HG03175 (cell line): ENCODE measurements at regions not wholly inside any gene's neighbourhood (a gene's known extent, or its start where the extent isn't known, plus 50 kb on each side); places are given as distances from the start of the nearest gene placed in this dataset.

Experiments
- ATAC-seq: cut with Tn5 transposase; IDR thresholded peaks from one replicate; pipeline ENCODE4 v1.9.1; 2021; ENCODE audit warnings: mild to moderate bottlenecking, moderate library complexity; ENCODE audit not compliant: unreplicated experiment

GRCh38 chr6:1514078-1514477 is 95.6 kb upstream of the FOXC1 start:
- no peak for ATAC-seq

DNA sequence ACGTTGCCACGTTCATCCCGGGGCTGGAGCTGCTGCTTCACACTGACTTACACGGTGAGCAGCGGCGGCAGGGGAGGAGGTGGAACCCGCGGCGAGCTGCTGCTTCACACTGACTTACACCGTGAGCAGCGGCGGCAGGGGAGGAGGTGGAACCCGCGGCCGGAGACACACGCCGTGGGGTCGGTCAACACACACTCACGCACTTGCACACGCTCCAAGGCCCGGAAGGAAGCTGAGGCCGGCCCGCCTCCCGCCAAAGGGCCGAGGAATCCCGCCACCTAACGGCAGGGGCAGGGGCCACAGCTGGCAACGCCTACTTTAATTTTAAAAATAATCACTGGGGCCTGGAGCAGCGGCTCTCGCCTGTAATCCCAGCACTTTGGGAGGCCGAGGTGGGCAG is 94.4 kb upstream of the FOXC1 start:
- no peak for ATAC-seq

GRCh38 chr6:1515781-1516180 is 93.9 kb upstream of the FOXC1 start:
- ATAC-seq, result no peak

GRCh38 chr6:1516742-1517520 is 92.8 kb upstream of the FOXC1 start:
- no peak for ATAC-seq

DNA sequence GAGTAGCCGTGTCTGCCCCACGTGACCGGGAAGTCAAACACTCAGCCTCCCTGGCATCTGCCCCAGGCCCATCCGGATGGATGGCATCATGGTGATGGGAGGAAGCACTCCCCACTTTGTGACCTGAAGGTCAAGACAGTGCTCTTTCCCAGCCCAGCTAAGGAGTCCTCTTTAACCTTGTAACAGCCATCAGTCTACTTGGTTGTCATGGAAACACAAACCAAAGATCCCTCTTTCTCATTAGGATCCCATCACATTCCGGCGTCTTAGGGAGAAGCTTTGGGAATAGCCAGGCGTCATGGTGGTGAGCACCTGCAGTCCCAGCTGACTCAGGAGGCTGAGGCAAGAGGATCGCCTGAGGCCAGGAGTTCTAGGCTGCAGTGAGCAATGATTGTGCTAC is 90.9 kb upstream of the FOXC1 start:
- no peak for ATAC-seq

DNA sequence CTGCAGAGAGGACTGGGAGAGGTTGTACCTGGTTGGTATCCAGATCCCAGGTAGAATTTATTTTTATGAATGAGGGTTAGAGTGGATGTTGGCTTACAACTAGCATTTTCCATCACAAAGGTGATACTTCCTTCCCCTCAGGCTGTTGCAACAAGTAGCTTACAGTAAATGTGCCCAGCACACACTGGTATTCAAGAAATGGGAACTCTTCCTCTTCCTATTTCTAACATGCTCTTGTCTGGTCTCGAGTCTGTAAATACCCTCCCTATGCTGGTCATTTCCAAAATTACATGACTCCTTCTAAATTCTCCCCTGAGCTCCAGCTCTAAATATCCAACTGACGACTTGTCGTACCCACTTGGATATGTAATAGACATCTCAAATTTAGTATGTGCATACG is 90.1 kb upstream of the FOXC1 start:
- no peak for ATAC-seq

DNA sequence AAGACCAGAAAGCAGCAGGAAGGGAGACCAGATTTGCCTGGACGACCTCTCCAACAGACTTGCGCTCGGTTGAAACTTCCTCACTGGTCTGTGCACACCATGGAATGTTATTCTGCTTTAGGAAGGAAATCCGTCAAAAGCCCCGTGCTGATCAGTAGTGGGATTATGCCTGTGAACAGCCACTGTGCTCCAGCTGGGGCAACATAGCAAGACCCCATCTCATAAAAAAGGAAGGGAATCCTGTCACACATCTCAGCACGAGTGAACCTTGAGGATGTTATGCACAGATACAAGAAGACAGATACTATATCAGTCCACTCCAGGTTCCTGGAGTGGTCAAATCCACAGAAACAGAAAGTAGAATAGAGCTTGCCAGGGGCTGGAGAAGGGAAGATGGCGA is 86.9 kb upstream of the FOXC1 start:
- ATAC-seq, result no peak

GRCh38 chr6:1524040-1524480 is 85.7 kb upstream of the FOXC1 start:
- no peak for ATAC-seq

DNA sequence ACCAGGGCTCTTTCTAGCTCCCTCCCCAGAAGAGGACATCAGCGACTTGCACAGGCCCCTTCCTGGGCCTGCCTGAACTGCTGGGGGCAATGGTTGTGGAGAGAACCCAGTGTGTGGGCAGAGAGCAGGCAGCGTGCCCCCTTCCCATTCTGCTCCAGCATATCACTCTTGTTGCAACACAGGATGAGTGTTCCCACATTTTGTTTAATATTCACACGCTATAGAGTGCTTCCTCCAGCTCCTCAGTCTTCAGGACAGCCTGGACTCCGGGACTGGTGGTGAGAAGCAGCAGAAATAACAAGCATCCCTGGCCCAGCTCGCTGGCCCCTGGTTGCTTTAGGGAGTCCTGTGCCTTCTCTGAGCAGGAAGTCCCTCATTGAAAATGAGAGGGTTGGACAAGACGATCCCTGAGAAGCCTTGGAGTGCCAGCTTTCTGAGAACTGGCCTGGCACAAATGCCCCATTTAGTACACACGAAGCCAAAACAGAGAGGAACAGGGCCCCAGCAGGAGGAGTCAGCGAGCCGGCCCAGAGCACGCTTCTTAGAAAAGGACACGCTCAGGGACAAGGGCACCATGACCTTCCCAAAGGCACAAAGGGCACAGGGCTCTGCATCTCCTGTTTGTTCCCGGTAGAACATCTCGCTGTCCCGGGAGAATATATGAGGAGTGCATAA is 84.2 kb upstream of the FOXC1 start:
- ATAC-seq, result no peak

GRCh38 chr6:1526398-1527072 is 83.2 kb upstream of the FOXC1 start:
- no peak for ATAC-seq

DNA sequence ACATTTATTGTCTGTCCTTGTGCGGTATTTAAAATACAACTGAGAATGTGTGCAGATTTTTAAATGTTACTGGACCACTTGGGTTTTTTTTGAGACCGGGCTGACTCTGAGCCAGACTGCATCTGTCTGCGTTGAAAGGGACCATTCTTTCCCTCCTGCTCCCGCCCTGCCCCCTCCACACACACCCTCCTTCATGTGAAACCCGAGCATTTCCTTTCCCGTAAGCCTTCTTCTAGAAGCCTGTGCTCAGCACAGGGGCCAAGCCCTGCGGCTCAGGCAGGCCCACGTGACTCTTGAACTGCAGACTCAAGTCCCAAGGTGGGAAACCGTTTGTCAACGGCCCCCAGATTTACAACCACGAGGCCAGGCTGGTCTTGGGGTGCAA is 82.7 kb upstream of the FOXC1 start:
- no peak for ATAC-seq

- no peak for ATAC-seq
These were observed 74.4 kb upstream of the FOXC1 start for GRCh38 chr6:1535295-1535694.

DNA sequence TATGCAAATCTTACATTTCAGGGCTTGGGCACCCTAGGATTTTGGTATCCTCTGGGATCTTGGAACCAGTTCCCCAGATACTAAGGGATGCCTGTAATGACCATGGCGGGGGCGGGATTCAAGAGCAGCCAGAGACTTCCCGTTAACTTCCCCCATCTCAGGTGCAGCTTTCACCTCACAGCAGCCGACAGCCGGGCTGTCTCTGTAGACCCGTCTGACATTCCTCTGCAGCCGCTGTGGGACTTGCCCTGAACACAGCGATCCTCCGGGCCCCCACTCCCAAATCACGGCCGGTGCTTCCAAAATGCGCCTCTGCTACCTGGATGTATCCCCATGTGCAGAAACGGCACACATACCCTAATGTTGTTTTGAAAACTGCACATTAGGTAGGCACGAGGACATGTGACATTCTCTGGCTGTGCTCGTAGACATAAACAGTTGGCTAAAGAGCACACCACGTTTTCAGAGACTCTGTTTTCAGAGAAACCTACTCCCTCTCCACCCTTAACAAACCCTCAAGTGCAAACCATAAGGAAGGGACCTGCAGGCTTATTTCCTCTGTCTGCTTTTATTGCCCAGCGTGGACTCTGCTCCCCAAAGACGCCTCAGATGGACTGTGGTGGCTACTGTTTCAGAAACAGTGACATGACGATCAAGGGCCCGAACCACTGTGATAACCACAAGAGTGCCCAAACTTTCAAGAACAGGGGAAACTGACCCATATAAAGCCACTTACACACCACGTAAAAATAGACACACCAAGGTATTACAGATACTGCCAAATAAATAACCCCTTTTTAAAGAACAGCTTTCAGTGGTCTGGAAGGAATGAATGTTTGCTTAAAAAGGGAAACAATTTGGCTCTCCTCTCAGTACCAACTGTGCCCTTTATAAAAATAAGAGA is 72.9 kb upstream of the FOXC1 start:
- ATAC-seq, result no peak

DNA sequence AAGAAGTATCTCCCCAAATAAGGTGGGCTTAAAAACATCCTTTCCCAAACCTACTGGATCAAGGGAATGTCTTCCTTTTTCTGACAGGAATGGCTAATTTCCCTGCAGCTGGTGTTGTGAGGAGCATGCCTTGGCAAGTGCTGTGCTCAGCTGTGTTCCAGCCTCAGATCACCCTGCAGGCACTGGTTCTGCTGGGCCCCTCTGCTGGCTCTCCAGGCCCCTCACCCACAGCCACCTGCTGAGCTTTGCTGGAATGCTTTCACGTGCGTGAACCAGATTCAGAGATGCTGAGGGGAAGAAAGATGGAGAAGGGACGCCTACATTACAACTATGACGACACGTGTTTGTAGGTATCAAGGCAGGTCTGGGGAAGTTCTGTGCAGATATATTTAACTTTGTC is 71.3 kb upstream of the FOXC1 start:
- no peak for ATAC-seq

- ATAC-seq, result no peak
These were observed 70.8 kb upstream of the FOXC1 start for GRCh38 chr6:1538810-1539478.

DNA sequence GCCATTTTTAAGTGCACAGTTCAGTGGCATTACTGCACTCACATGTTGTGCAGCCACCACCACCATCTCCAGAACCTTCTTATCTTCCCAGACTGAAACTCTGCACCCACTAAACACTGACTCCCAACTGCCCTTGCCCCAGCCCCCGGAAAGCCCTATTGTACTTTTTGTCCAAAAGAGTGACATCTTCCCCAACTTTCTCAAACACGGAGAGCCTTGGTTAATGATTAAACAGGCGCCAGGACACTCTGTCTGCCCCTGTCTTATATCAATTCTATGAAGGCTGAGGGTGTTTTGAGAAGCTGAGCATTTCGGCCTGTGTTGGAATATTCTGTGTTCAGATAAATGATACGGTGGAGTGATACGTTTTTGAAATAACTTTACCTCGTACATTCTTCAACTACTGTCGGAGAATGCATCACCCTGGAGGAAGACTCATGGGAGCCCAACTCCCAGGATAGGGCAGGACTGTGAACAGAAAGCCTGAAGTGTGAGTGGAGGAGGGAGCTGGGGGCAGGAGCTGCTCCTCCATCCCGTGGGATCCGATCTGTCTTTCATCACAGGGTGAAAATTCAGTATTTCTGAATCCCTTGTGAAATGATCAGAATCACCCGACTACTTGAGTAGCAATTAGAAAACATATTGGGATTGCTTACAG is 68.7 kb upstream of the FOXC1 start:
- no peak for ATAC-seq

GRCh38 chr6:1542335-1542734 is 67.4 kb upstream of the FOXC1 start:
- ATAC-seq, result no peak

DNA sequence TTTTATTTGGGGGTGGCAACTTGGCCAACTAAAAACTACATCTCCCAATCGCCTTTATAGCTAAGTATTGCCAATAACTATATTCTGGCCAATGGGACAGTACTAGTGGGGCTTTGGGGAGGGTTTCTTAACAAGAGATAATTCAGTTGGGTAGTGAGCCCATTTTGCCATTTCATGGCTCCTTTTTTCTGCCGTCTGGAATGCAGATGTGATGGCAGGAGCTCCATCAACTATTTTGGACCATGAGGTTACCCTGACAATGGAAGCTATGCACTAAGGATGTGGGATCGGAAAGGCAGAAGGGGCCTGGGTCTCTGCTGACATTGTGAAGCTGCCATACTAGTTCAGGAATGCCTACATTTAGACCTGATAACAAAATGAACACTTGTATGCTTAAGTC is 67.0 kb upstream of the FOXC1 start:
- no peak for ATAC-seq

DNA sequence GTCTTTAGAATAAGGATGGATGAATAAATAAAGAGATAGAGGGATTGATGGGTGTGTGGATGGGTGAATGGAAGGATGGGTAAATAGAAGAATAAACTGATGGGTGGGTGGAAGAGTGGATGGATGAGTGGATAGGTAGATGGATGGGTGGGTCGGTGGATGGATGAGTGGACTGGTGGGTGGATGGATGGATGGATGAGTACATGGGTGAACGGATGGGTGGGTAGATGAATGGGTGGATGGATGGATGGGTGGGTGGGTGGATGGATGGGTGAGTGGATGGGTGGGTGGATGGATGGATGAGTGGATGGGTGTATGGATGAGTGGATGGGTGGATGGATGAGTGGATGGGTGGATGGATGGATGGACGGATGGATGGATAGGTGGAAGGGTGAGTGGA is 65.7 kb upstream of the FOXC1 start:
- ATAC-seq, result no peak

DNA sequence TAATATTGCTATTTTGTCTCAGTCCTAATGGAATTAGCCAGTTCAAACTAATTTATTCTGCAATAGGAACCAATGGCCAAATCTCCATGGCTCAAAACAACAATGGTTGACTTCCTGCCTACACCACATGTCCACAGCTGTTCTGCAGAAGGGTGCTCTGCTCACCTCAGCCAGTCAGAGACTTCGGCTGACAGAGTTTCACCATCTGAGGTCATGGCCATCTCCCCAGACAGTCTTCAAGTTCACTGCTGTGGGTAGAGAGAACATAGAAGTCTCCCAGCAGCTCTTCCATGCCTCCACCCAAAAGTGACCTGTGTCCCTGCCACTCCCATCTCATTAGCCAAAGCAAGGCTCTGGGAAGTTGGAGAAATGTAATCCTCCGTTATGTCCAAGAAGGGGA is 65.1 kb upstream of the FOXC1 start:
- ATAC-seq, result no peak
